ENCODE measurements at regions not wholly inside any gene's neighbourhood (a gene's known extent, or its start where the extent isn't known, plus 50 kb on each side); places are given as distances from the start of the nearest gene placed in this dataset.

DNA sequence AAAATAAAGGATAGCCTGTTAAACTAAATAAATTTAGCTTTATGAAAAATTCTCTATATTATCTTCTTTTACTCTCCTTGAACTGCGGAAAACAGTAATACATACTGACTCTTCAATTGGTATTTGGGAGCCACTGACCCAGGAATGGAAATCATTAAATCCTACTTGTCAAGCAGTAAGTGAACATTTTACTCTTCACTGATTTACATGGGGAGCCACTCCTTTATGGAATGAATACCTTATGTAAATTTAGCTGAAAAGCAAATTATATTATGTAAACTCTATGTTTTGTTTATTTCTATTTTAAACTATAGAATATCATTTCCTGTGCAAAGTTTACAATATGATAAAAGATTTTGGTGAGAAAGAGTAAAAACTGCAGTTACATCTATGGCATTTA lies 85.2 kb downstream of the STRADB start:
- no peaks in the 10 kb centered on the region for H3K27me3 ChIP-seq
- DNase-seq (no peak), ATAC-seq (no peak)
- H3K4me1 ChIP-seq, result no peaks in the 10 kb centered on the region
- no peak for TF ChIP-seq POLR2A (IDR thresholded peaks at IDR 0.05)
- TF ChIP-seq, protein P1, sequence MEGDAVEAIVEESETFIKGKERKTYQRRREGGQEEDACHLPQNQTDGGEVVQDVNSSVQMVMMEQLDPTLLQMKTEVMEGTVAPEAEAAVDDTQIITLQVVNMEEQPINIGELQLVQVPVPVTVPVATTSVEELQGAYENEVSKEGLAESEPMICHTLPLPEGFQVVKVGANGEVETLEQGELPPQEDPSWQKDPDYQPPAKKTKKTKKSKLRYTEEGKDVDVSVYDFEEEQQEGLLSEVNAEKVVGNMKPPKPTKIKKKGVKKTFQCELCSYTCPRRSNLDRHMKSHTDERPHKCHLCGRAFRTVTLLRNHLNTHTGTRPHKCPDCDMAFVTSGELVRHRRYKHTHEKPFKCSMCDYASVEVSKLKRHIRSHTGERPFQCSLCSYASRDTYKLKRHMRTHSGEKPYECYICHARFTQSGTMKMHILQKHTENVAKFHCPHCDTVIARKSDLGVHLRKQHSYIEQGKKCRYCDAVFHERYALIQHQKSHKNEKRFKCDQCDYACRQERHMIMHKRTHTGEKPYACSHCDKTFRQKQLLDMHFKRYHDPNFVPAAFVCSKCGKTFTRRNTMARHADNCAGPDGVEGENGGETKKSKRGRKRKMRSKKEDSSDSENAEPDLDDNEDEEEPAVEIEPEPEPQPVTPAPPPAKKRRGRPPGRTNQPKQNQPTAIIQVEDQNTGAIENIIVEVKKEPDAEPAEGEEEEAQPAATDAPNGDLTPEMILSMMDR (IDR thresholded peaks at IDR 0.05), result no peak
- WGBS (ENCODE audit: insufficient coverage, low coverage, low lambda C conversion rate, missing lambda C conversion rate), result 75% methylated on average over 1 of the region's 1 CpG
- intact Hi-C loops (cut with DNase I), result no loop called here
- H3K4me3 ChIP-seq, result no peak overlapping the region
- H3K36me3 ChIP-seq, result no peaks in the 10 kb centered on the region
- H3K27ac ChIP-seq, result no peak overlapping the region
- H3K9me3 ChIP-seq, result no peaks in the 10 kb centered on the region

DNA sequence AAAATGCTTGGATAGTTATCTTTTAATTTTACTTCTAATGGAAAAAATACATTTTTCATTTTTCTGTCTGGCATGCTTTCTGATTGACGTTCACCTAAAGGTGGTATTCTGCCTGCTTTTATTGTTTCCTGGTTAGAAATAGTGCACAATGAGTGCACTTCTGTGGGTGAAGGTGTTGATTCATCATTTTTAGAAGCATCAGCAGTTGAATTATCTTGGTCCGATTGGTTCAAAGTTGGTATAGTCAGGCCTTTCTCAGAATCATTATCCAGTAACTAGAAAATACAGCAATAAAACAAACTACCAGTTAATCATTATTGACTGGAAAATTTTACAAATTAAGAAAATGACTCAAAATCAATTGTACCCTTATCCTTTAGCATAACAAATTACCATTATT lies 84.5 kb downstream of the STRADB start:
- no peaks in the 10 kb centered on the region for H3K27me3 ChIP-seq
- H3K4me1 ChIP-seq, result no peaks in the 10 kb centered on the region
- TF ChIP-seq POLR2A (IDR thresholded peaks at IDR 0.05), result no peak
- TF ChIP-seq, protein P1 (IDR thresholded peaks at IDR 0.05), result no peak
- H3K27ac ChIP-seq, result no peak overlapping the region
- H3K9me3 ChIP-seq, result no peaks in the 10 kb centered on the region
- intact Hi-C loops (cut with DNase I), result no loop called here
- no peaks in the 10 kb centered on the region for H3K36me3 ChIP-seq
- 50% methylated on average over 2 of the region's 2 CpGs for WGBS (ENCODE audit: insufficient coverage, low coverage, low lambda C conversion rate, missing lambda C conversion rate)
- H3K4me3 ChIP-seq, result no peak overlapping the region
- ATAC-seq, result no peak
- no peak for DNase-seq

DNA sequence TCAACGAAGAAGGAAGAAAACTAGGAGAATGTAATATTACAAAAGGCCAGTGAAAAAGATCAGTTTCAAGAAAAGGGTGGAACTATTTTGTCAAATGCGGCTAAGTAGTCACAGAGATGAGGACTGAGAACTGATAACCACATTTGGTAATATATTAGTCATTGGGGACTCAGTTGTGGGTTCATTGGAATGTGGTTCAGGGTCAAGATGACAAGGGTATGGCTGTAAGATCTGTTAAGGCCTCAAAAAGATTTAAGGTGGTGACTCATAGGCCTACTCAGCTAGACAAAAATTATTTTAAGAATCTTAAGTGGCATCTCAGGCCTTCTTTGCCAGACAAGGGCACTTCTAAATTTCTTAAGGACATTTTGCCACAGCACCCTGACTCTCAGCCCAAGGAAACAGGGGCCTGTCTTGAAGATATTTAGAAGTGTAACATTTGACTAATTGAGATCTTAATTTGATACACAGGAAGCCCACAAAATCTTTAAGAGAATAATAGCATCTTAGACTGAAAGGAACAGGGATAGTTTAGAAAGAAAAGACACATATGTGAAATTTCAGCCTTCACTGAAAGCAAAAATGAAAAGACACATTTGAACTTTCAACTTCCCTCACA lies 81.3 kb downstream of the STRADB start:
- Histone ChIP-seq H3K4me3 (no peak overlapping the region), H3K9me3 (no peaks in the 10 kb centered on the region), H3K27me3 (no peaks in the 10 kb centered on the region), H3K36me3 (no peaks in the 10 kb centered on the region), H3K27ac (no peak overlapping the region), H3K4me1 (no peaks in the 10 kb centered on the region)
- TF ChIP-seq, protein P1 (IDR thresholded peaks at IDR 0.05), result no peak
- no peak for TF ChIP-seq POLR2A (IDR thresholded peaks at IDR 0.05)
- 54% methylated on average over 2 of the region's 2 CpGs for WGBS (ENCODE audit: insufficient coverage, low coverage, low lambda C conversion rate, missing lambda C conversion rate)
- DNase-seq (no peak), ATAC-seq (no peak)
- intact Hi-C loops (cut with DNase I), result no loop called here

Small RNA genes lying in the stretch of these regions (small RNA-seq; reads per million reads assigned to genes)
- 0 reads per million in 2 experiments for gene MTND4LP16

Measured in right lobe of liver (tissue), 6 donors.